SK-N-SH treated with all-trans-retinoic acid at 6 μM for 48 hours (cell line): ENCODE measurements at regions not wholly inside any gene's neighbourhood (a gene's known extent, or its start where the extent isn't known, plus 50 kb on each side); places are given as distances from the start of the nearest gene placed in this dataset.

ENCODE experiments used
- ATAC-seq: fragments of 200-7000 bp; cut with Tn5 transposase; 3 replicates; pipeline ENCODE4 v1.9.1; 2020; ENCODE audit warnings: mild to moderate bottlenecking, moderate library complexity
- CSDC2 ChIP-seq: fragments of 250-450 bp; sonication (Bioruptor Pico); IDR thresholded peaks from 2 replicates; pipeline ENCODE4 v1.5.0; 2020; ENCODE audit warnings: mild to moderate bottlenecking, moderate library complexity
- PATZ1 ChIP-seq: fragments of 250-450 bp; sonication (Bioruptor Pico); IDR thresholded peaks from 2 replicates; pipeline ENCODE4 v1.8.0; 2020; ENCODE audit warnings: mild to moderate bottlenecking, moderate library complexity, borderline replicate concordance
- SNAI2 ChIP-seq: fragments of 250-450 bp; sonication (Bioruptor Pico); IDR thresholded peaks from 2 replicates; pipeline ENCODE4 v1.5.0; 2020; ENCODE audit warnings: mild to moderate bottlenecking, moderate library complexity
- TOX ChIP-seq: fragments of 250-450 bp; sonication (Bioruptor Pico); IDR thresholded peaks from 2 replicates; pipeline ENCODE4 v1.8.0; 2021; ENCODE audit warnings: mild to moderate bottlenecking, moderate library complexity, borderline replicate concordance
- TF ChIP-seq, protein P1 (sequence below): fragments of 250-450 bp; sonication (Bioruptor Pico); IDR thresholded peaks from 2 replicates; pipeline ENCODE4 v1.8.0; 2021; ENCODE audit warnings: low read depth, mild to moderate bottlenecking, moderate library complexity, borderline replicate concordance
- TF ChIP-seq, protein P2 (sequence below): fragments of 250-450 bp; sonication (Bioruptor Pico); IDR thresholded peaks from 2 replicates; pipeline ENCODE4 v1.5.1; 2020; ENCODE audit warnings: low read depth, mild to moderate bottlenecking, moderate library complexity

DNA sequence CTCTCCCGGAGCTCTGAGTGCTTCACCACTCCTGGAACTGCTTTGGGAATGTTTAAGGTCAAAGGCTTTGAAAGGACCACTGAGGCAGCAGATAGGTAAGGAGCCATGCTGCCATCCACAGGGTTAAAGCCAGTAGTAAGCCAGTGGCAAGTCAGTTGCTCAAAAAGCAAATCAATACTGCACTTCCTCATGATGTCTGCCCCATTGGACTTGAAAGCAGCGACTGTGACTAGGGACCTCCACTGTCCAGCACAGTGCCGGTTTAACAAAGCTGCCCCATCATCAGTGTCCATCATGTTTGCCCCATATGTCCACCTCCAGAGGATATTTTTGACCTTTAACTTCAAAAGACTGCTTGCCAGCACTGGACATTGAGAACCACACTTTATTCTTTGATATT, 49.9 kb upstream of the FGF13 start:
- no peak for TF ChIP-seq SNAI2 (CRISPR knock-in tag)
- TF ChIP-seq PATZ1 (CRISPR knock-in tag), result no peak
- TF ChIP-seq, protein P1, sequence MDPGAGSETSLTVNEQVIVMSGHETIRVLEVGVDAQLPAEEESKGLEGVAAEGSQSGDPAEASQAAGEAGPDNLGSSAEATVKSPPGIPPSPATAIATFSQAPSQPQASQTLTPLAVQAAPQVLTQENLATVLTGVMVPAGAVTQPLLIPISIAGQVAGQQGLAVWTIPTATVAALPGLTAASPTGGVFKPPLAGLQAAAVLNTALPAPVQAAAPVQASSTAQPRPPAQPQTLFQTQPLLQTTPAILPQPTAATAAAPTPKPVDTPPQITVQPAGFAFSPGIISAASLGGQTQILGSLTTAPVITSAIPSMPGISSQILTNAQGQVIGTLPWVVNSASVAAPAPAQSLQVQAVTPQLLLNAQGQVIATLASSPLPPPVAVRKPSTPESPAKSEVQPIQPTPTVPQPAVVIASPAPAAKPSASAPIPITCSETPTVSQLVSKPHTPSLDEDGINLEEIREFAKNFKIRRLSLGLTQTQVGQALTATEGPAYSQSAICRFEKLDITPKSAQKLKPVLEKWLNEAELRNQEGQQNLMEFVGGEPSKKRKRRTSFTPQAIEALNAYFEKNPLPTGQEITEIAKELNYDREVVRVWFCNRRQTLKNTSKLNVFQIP (CRISPR knock-in tag), result no peak
- TF ChIP-seq, protein P2, sequence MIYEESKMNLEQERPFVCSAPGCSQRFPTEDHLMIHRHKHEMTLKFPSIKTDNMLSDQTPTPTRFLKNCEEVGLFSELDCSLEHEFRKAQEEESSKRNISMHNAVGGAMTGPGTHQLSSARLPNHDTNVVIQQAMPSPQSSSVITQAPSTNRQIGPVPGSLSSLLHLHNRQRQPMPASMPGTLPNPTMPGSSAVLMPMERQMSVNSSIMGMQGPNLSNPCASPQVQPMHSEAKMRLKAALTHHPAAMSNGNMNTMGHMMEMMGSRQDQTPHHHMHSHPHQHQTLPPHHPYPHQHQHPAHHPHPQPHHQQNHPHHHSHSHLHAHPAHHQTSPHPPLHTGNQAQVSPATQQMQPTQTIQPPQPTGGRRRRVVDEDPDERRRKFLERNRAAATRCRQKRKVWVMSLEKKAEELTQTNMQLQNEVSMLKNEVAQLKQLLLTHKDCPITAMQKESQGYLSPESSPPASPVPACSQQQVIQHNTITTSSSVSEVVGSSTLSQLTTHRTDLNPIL (CRISPR knock-in tag), result no peak
- no peak for TF ChIP-seq CSDC2 (CRISPR knock-in tag)
- no peak for TF ChIP-seq TOX (CRISPR knock-in tag)
- ATAC-seq, result no peak
